HepG2 (cell line): ENCODE measurements at regions not wholly inside any gene's neighbourhood (a gene's known extent, or its start where the extent isn't known, plus 50 kb on each side); places are given as distances from the start of the nearest gene placed in this dataset.
"Not testable (repeated sequence)": the region's sequence is repeated elsewhere in the genome, so short reads cannot be mapped to it uniquely, and the experiment has no call there.

Experiments
- ATF6 ChIP-seq: sonication (generic); formaldehyde crosslinking; conservative IDR thresholded peaks from 2 replicates; pipeline ENCODE4 v1.4.0; 2020; ENCODE audit warnings: missing genetic modification reagents
- ESRRA ChIP-seq: sonication (generic); formaldehyde crosslinking; IDR thresholded peaks from 2 replicates; pipeline ENCODE4 v1.5.1; 2020; ENCODE audit warnings: mild to moderate bottlenecking, low read depth, missing genetic modification reagents
- FOXK1 ChIP-seq: sonication (generic); formaldehyde crosslinking; IDR thresholded peaks from 2 replicates; pipeline ENCODE4 v1.4.0; 2020; ENCODE audit warnings: low read depth, missing genetic modification reagents, borderline replicate concordance
- FOXK2 ChIP-seq: fragments of 450-650 bp; IDR thresholded peaks from 2 replicates; pipeline ENCODE4 v1.6.1; 2016
- POLR2A ChIP-seq, 2 experiments: IDR thresholded peaks; 2 replicates each; pipeline ENCODE4 v1.6.1; 2011; ENCODE audit warnings: low read depth in 2 of 2, low read length in 2 of 2, mild to moderate bottlenecking in 1 of 2, moderate library complexity in 1 of 2; ENCODE audit not compliant: insufficient read depth in 1 of 2
- SMAD1 ChIP-seq: sonication (generic); formaldehyde crosslinking; IDR thresholded peaks from 2 replicates; pipeline ENCODE4 v1.4.0; 2020; ENCODE audit warnings: missing genetic modification reagents, low read depth, mild to moderate bottlenecking, borderline replicate concordance
- SMARCC2 ChIP-seq: fragments of 450-650 bp; IDR thresholded peaks from 2 replicates; pipeline ENCODE4 v1.6.1; 2017; ENCODE audit warnings: antibody characterized with exemption, mild to moderate bottlenecking
- TAF1 ChIP-seq: sonication (generic); formaldehyde crosslinking; IDR thresholded peaks from 2 replicates; pipeline ENCODE4 v1.4.0; 2020; ENCODE audit warnings: missing genetic modification reagents
- TF ChIP-seq, protein P1 (sequence below): sonication (generic); formaldehyde crosslinking; IDR thresholded peaks from 2 replicates; pipeline ENCODE4 v1.5.0; 2020; ENCODE audit warnings: mild to moderate bottlenecking, missing genetic modification reagents, moderate library complexity
- TF ChIP-seq, protein P2 (sequence below), 2 experiments: IDR thresholded peaks; 2 replicates each; pipeline ENCODE4 v1.6.1; 2011 to 2012; ENCODE audit warnings: low read length in 2 of 2, borderline replicate concordance in 1 of 2, low read depth in 1 of 2, mild to moderate bottlenecking in 1 of 2, moderate library complexity in 1 of 2

DNA sequence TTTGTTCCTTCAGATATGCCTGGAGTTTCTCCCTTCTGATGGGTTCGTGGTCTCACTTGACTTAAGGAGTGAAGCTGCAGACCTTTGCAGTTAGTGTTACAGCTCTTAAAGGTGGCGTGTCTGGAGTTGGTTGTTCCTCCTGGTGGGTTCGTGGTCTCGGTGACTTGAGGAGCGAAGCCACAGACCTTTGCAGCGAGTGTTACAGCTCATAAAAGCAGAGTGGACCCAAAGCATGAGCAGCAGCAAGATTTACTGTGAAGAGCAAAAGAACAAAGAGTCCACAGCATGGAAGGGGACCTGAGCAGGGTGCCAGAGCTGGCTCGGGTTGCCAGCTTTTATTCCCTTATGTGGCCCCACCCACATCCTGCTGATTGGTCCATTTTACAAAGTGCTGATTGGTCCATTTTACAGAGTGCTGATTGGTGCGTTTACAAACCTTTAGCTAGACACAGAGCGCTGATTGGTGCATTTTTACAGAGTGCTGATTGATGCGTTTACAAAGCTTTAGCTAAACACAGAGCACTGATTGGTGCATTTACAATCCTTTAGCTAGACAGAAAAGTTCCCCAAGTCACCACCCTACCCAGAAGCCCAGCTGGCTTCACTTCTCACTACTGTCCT, 134.8 kb downstream of the RGPD3 start:
- not testable (repeated sequence) for TF ChIP-seq POLR2A (IDR thresholded peaks at IDR 0.05; ENCODE audit: insufficient read depth in 1 of 2, low read depth in 2 of 2, low read length in 2 of 2); ESRRA (CRISPR knock-in tag); SMARCC2; TAF1 (CRISPR knock-in tag); ATF6 (CRISPR knock-in tag); FOXK2; SMAD1 (CRISPR knock-in tag); FOXK1 (CRISPR knock-in tag)
- TF ChIP-seq, protein P1, sequence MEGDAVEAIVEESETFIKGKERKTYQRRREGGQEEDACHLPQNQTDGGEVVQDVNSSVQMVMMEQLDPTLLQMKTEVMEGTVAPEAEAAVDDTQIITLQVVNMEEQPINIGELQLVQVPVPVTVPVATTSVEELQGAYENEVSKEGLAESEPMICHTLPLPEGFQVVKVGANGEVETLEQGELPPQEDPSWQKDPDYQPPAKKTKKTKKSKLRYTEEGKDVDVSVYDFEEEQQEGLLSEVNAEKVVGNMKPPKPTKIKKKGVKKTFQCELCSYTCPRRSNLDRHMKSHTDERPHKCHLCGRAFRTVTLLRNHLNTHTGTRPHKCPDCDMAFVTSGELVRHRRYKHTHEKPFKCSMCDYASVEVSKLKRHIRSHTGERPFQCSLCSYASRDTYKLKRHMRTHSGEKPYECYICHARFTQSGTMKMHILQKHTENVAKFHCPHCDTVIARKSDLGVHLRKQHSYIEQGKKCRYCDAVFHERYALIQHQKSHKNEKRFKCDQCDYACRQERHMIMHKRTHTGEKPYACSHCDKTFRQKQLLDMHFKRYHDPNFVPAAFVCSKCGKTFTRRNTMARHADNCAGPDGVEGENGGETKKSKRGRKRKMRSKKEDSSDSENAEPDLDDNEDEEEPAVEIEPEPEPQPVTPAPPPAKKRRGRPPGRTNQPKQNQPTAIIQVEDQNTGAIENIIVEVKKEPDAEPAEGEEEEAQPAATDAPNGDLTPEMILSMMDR (CRISPR knock-in tag): not testable (repeated sequence)
- TF ChIP-seq, protein P2, sequence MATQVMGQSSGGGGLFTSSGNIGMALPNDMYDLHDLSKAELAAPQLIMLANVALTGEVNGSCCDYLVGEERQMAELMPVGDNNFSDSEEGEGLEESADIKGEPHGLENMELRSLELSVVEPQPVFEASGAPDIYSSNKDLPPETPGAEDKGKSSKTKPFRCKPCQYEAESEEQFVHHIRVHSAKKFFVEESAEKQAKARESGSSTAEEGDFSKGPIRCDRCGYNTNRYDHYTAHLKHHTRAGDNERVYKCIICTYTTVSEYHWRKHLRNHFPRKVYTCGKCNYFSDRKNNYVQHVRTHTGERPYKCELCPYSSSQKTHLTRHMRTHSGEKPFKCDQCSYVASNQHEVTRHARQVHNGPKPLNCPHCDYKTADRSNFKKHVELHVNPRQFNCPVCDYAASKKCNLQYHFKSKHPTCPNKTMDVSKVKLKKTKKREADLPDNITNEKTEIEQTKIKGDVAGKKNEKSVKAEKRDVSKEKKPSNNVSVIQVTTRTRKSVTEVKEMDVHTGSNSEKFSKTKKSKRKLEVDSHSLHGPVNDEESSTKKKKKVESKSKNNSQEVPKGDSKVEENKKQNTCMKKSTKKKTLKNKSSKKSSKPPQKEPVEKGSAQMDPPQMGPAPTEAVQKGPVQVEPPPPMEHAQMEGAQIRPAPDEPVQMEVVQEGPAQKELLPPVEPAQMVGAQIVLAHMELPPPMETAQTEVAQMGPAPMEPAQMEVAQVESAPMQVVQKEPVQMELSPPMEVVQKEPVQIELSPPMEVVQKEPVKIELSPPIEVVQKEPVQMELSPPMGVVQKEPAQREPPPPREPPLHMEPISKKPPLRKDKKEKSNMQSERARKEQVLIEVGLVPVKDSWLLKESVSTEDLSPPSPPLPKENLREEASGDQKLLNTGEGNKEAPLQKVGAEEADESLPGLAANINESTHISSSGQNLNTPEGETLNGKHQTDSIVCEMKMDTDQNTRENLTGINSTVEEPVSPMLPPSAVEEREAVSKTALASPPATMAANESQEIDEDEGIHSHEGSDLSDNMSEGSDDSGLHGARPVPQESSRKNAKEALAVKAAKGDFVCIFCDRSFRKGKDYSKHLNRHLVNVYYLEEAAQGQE (IDR thresholded peaks at IDR 0.05; ENCODE audit: borderline replicate concordance in 1 of 2, low read depth in 1 of 2, low read length in 2 of 2): not testable (repeated sequence)
